HK-2 (cell line): ENCODE measurements at regions not wholly inside any gene's neighbourhood (a gene's known extent, or its start where the extent isn't known, plus 50 kb on each side); places are given as distances from the start of the nearest gene placed in this dataset.
"Not testable (repeated sequence)": the region's sequence is repeated elsewhere in the genome, so short reads cannot be mapped to it uniquely, and the experiment has no call there.

ENCODE experiments used
- DNase-seq: peaks from one replicate; pipeline ENCODE4 v3.0.0-alpha.2; 2018; ENCODE audit not compliant: unreplicated experiment

GRCh38 chr6:22349051-22349450, 52.2 kb upstream of the PRL start:
- no peak for DNase-seq

GRCh38 chr6:22349528-22349927, 52.7 kb upstream of the PRL start:
- DNase-seq: no peak

GRCh38 chr6:22350109-22350508, 53.3 kb upstream of the PRL start:
- no peak for DNase-seq

GRCh38 chr6:22353101-22353500, 56.3 kb upstream of the PRL start:
- DNase-seq: no peak

- DNase-seq: no peak
Measured at GRCh38 chr6:22356362-22356940, 59.6 kb upstream of the PRL start.

GRCh38 chr6:22357724-22358189, 60.9 kb upstream of the PRL start:
- no peak for DNase-seq

- DNase-seq: no peak
Measured at GRCh38 chr6:22361576-22361975, 64.7 kb upstream of the PRL start.

- DNase-seq: no peak
Measured at GRCh38 chr6:22362361-22362760, 65.5 kb upstream of the PRL start.

GRCh38 chr6:22363166-22363713, 66.4 kb upstream of the PRL start:
- no peak for DNase-seq

- DNase-seq: no peak
Measured at GRCh38 chr6:22363714-22364239, 66.9 kb upstream of the PRL start.

- no peak for DNase-seq
Measured at GRCh38 chr6:22364306-22364705, 67.5 kb upstream of the PRL start.

- DNase-seq: no peak
Measured at GRCh38 chr6:22366214-22366613, 69.4 kb upstream of the PRL start.

GRCh38 chr6:22367346-22367745, 70.5 kb upstream of the PRL start:
- no peak for DNase-seq

GRCh38 chr6:22368794-22369193, 72.0 kb upstream of the PRL start:
- no peak for DNase-seq

GRCh38 chr6:22372922-22373321, 76.1 kb upstream of the PRL start:
- DNase-seq: no peak

GRCh38 chr6:22374950-22375349, 78.1 kb upstream of the PRL start:
- not testable (repeated sequence) for DNase-seq

- not testable (repeated sequence) for DNase-seq
Measured at GRCh38 chr6:22376293-22376692, 79.5 kb upstream of the PRL start.

- DNase-seq: not testable (repeated sequence)
Measured at GRCh38 chr6:22378536-22378935, 81.7 kb upstream of the PRL start.

- DNase-seq: no peak
Measured at GRCh38 chr6:22380236-22380635, 83.4 kb upstream of the PRL start.

GRCh38 chr6:22381845-22382544, 85.2 kb upstream of the PRL start:
- no peak for DNase-seq

- no peak for DNase-seq
Measured at GRCh38 chr6:22383016-22383415, 86.2 kb upstream of the PRL start.

- DNase-seq: no peak
Measured at GRCh38 chr6:22392711-22393110, 95.9 kb upstream of the PRL start.

- no peak for DNase-seq
Measured at GRCh38 chr6:22394691-22395090, 97.9 kb upstream of the PRL start.
